Vagina (tissue), 2 donors: ENCODE measurements at regions not wholly inside any gene's neighbourhood (a gene's known extent, or its start where the extent isn't known, plus 50 kb on each side); places are given as distances from the start of the nearest gene placed in this dataset.

ENCODE experiments used
- DNase-seq, 2 donors: peaks; one replicate each; pipeline ENCODE4 v3.0.0-alpha.2; 2017; ENCODE audit errors: extremely low spot score in 2 of 2
- H3K27ac ChIP-seq: fragments of 200-600 bp; sonication (generic); one replicate; pipeline ENCODE4 v1.5.1; 2019
- H3K27me3 ChIP-seq: fragments of 200-600 bp; sonication (generic); one replicate; pipeline ENCODE4 v1.5.1; 2019
- H3K36me3 ChIP-seq, 2 donors: fragments of 200-600 bp; sonication (generic); one replicate each; pipeline ENCODE4 v1.5.1; 2017 to 2019
- H3K4me1 ChIP-seq: fragments of 200-600 bp; sonication (generic); one replicate; pipeline ENCODE4 v1.5.1; 2019
- H3K4me3 ChIP-seq, 2 donors: fragments of 200-600 bp; sonication (generic); 1 replicate in 1 of 2; 2 replicates in 1 of 2; pipeline ENCODE4 v1.5.1; 2016 to 2019
- H3K9me3 ChIP-seq: fragments of 200-600 bp; sonication (generic); one replicate; pipeline ENCODE4 v1.5.1; 2019
- CTCF ChIP-seq, 3 experiments: fragments of 450-650 bp in 2 of 3; fragments of 200-600 bp in 1 of 3; sonication (generic) in 1 of 3; IDR thresholded peaks; one replicate each; pipeline ENCODE4 v1.5.1; 2017 to 2019; ENCODE audit warnings: antibody characterized with exemption in 3 of 3, mild to moderate bottlenecking in 2 of 3, moderate library complexity in 2 of 3
- POLR2A ChIP-seq, 2 donors: fragments of 450-650 bp; IDR thresholded peaks; one replicate each; pipeline ENCODE4 v1.6.1; 2017; ENCODE audit warnings: antibody characterized with exemption in 2 of 2, mild to moderate bottlenecking in 2 of 2, moderate library complexity in 2 of 2
- POLR2AphosphoS5 ChIP-seq, 2 donors: sonication (generic); formaldehyde crosslinking; IDR thresholded peaks; one replicate each; pipeline ENCODE4 v1.9.0; 2017; ENCODE audit warnings: antibody characterized with exemption in 2 of 2, mild to moderate bottlenecking in 2 of 2, low read depth in 1 of 2; ENCODE audit not compliant: insufficient read depth in 1 of 2
- intact Hi-C: fragments of 100-400 bp; cut with DNase I; formaldehyde crosslinking; loops from one replicate; pipeline ENCODE4 v1.15.1; 2023

- Histone ChIP-seq H3K27me3 (no peaks in the 10 kb centered on the region), H3K36me3 (no peaks in the 10 kb centered on the region), H3K4me1 (no peaks in the 10 kb centered on the region), H3K27ac (no peak overlapping the region), H3K4me3 (no peak overlapping the region), H3K9me3 (no peaks in the 10 kb centered on the region)
- TF ChIP-seq POLR2A (IDR thresholded peaks at IDR 0.05) (no peak), CTCF (IDR thresholded peaks at IDR 0.05) (no peak), POLR2AphosphoS5 (IDR thresholded peaks at IDR 0.05; ENCODE audit: insufficient read depth in 1 of 2, low read depth in 1 of 2) (no peak)
- no peak for DNase-seq
- intact Hi-C loops: no loop called here
These were observed 135.1 kb upstream of the SNRPN start for GRCh38 chr15:24819680-24820079.

DNA sequence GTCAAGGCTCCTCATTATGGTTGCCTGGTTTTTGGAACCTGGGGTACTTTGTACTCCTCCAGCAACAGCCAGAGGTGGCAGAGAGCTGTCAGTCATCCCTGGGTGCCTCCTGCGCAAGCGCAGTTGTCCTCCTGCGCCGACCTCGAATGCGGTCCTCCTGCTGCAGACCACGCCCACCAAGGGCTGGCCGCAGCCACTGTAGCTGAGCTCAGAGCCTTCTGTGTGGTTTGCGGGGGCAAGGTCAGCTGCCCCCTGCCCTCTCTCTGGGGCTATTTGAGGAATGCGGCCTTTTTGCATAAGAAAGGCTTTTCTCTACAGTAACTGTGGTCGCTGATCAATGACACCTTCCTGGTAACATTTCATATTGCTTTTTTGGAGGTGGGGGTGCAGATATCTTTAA, 131.3 kb upstream of the SNRPN start:
- no peak for TF ChIP-seq POLR2A (IDR thresholded peaks at IDR 0.05)
- TF ChIP-seq POLR2AphosphoS5 (IDR thresholded peaks at IDR 0.05; ENCODE audit: insufficient read depth in 1 of 2, low read depth in 1 of 2): no peak
- no peak for TF ChIP-seq CTCF (IDR thresholded peaks at IDR 0.05)
- no peaks in the 10 kb centered on the region for H3K36me3 ChIP-seq
- H3K27ac ChIP-seq: no peak overlapping the region
- intact Hi-C loops: no loop called here
- H3K4me3 ChIP-seq: no peak overlapping the region
- H3K4me1 ChIP-seq: no peaks in the 10 kb centered on the region
- DNase-seq: no peak
- H3K27me3 ChIP-seq: no peaks in the 10 kb centered on the region
- no peaks in the 10 kb centered on the region for H3K9me3 ChIP-seq

- H3K27ac ChIP-seq: no peak overlapping the region
- H3K4me1 ChIP-seq: no peaks in the 10 kb centered on the region
- no peaks in the 10 kb centered on the region for H3K36me3 ChIP-seq
- no peak overlapping the region for H3K4me3 ChIP-seq
- no peaks in the 10 kb centered on the region for H3K9me3 ChIP-seq
- DNase-seq: no peak
- intact Hi-C loops: no loop called here
- TF ChIP-seq CTCF (IDR thresholded peaks at IDR 0.05) (no peak), POLR2AphosphoS5 (IDR thresholded peaks at IDR 0.05; ENCODE audit: insufficient read depth in 1 of 2, low read depth in 1 of 2) (no peak), POLR2A (IDR thresholded peaks at IDR 0.05) (no peak)
- H3K27me3 ChIP-seq: no peaks in the 10 kb centered on the region
These were observed 122.5 kb upstream of the SNRPN start for GRCh38 chr15:24832282-24832681.

DNA sequence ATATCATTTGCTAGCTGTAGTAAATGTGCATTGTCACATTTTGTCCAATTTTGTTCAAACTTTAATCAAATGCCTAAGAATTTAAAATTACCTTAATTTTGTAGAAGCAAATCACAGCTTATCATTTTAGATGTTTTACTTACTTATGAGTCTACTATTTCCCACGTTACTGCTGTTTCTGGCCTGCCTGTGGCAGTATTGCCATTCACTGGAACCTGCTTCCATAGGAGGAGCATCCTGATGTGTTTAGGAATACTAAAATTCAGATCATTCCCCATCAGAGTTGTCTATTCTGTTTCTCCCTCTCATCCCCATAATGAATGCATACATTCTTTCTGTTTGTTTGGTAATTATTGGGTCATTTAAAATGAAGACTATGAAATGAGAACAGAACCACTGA, 119.5 kb upstream of the SNRPN start:
- H3K4me1 ChIP-seq: no peaks in the 10 kb centered on the region

DNA sequence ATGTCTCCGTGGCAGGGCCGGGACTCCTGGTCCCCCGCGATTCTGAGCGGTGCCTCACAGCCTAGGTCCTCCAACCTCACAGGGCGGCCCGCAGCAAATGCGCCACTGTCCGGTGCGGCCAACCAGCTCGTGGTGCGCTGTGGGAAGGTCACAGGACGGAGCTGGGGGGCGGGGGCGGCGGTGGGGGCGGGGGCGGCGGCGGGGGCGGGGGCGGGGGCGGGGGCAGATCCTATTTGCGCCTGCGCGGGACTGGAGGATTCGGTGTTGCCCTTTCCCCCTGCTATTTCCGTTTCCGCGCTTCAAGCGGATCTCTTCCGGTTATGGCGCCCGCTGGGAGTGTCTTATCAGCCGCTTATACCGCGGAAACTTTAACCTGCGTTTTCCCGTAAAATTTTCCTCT, 106.7 kb upstream of the SNRPN start:
- Histone ChIP-seq H3K4me1 (no peaks in the 10 kb centered on the region), H3K36me3 (no peaks in the 10 kb centered on the region), H3K9me3 (no peaks in the 10 kb centered on the region), H3K27ac (no peak overlapping the region), H3K4me3 (peak overlapping the region in 1 of 2 donors; percentile 9), H3K27me3 (no peaks in the 10 kb centered on the region)
- intact Hi-C loops: no loop called here
- no peak for DNase-seq
- no peak for TF ChIP-seq POLR2A (IDR thresholded peaks at IDR 0.05)
- no peak for TF ChIP-seq CTCF (IDR thresholded peaks at IDR 0.05)
- TF ChIP-seq POLR2AphosphoS5 (IDR thresholded peaks at IDR 0.05; ENCODE audit: insufficient read depth in 1 of 2, low read depth in 1 of 2): no peak

More for the DNA sequence above, 119.5 kb upstream of the SNRPN start:
- H3K4me3 ChIP-seq: no peak overlapping the region
- TF ChIP-seq POLR2AphosphoS5 (IDR thresholded peaks at IDR 0.05; ENCODE audit: insufficient read depth in 1 of 2, low read depth in 1 of 2) (no peak), CTCF (IDR thresholded peaks at IDR 0.05) (no peak), POLR2A (IDR thresholded peaks at IDR 0.05) (no peak)
- H3K27ac ChIP-seq: no peak overlapping the region
- no peaks in the 10 kb centered on the region for H3K27me3 ChIP-seq
- intact Hi-C loops: no loop called here
- no peaks in the 10 kb centered on the region for H3K36me3 ChIP-seq
- H3K9me3 ChIP-seq: no peaks in the 10 kb centered on the region
- no peak for DNase-seq
